A549 (cell line): ENCODE measurements at regions not wholly inside any gene's neighbourhood (a gene's known extent, or its start where the extent isn't known, plus 50 kb on each side); places are given as distances from the start of the nearest gene placed in this dataset.

Experiments used
- ATAC-seq, 2 experiments: fragments of 200-7000 bp in 1 of 2; fragments of >200 bp in 1 of 2; cut with Nextera tagmentation in 1 of 2; cut with Tn5 transposase in 1 of 2; 3 replicates each; pipeline versions ENCODE4 v1.8.0 to v1.9.1; 2018 to 2020; ENCODE audit warnings: mild to moderate bottlenecking in 1 of 2, moderate library complexity in 1 of 2
- CTCF ChIA-PET: fragments of 300-600 bp; sonication (Branson Sonifier 250); formaldehyde crosslinking; extraction: SDS; loops from one replicate; lab custom pipeline; 2021; ENCODE audit warnings: antibody characterized with exemption, inconsistent platforms; lab: Yijun Ruan, JAX
- POLR2A ChIA-PET: fragments of 350-600 bp; formaldehyde crosslinking; extraction: SDS; loops from one replicate; lab custom pipeline; 2021; ENCODE audit warnings: antibody characterized with exemption, inconsistent platforms; lab: Yijun Ruan, JAX
- DNase-seq, 2 experiments: peaks; one replicate each; pipeline versions ENCODE4 v3.0.0 to v3.0.0-alpha.2; 2011 to 2016; ENCODE audit warnings: low read depth in 1 of 2, low spot score in 1 of 2
- FAIRE-seq: peaks from 2 replicates; lab custom pipeline; 2011; peaks lifted over from hg19 to GRCh38; lab: Jason Lieb, UNC
- H3K27ac ChIP-seq, 2 experiments: fragments of >200 bp; sonication (Bioruptor Twin); formaldehyde crosslinking; 3 replicates each; pipeline ENCODE4 v1.5.1; 2016 to 2017
- H3K4me1 ChIP-seq: fragments of >200 bp; sonication (Bioruptor Twin); formaldehyde crosslinking; 3 replicates; pipeline ENCODE4 v1.6.1; 2016
- H3K4me2 ChIP-seq: fragments of >200 bp; sonication (Bioruptor Twin); formaldehyde crosslinking; 3 replicates; pipeline ENCODE4 v1.6.1; 2016
- H3K4me3 ChIP-seq: fragments of >200 bp; sonication (Bioruptor Twin); formaldehyde crosslinking; 3 replicates; pipeline ENCODE4 v1.5.1; 2016
- H3K9me3 ChIP-seq: fragments of >200 bp; sonication (Bioruptor Twin); formaldehyde crosslinking; 3 replicates; pipeline ENCODE4 v1.6.1; 2016
- ATOH8 ChIP-seq: fragments of 250-450 bp; sonication (Bioruptor Pico); IDR thresholded peaks from 2 replicates; pipeline ENCODE4 v1.5.0; 2020; ENCODE audit warnings: low read depth, mild to moderate bottlenecking, moderate library complexity
- BCL3 ChIP-seq: fragments of >200 bp; sonication (Bioruptor Twin); formaldehyde crosslinking; IDR thresholded peaks from 3 replicates; pipeline ENCODE4 v1.6.1; 2016
- BHLHE40 ChIP-seq: IDR thresholded peaks from 2 replicates; pipeline ENCODE4 v1.6.1; 2012; ENCODE audit warnings: low read depth, low read length, inconsistent platforms
- CBX8 ChIP-seq: fragments of 200-600 bp; sonication (generic); IDR thresholded peaks from 2 replicates; pipeline ENCODE4 v1.6.1; 2016
- CHD4 ChIP-seq: fragments of 200-600 bp; sonication (generic); IDR thresholded peaks from 2 replicates; pipeline ENCODE4 v1.6.1; 2016; ENCODE audit warnings: antibody characterized with exemption, mild to moderate bottlenecking, borderline replicate concordance
- E2F6 ChIP-seq: IDR thresholded peaks from 2 replicates; pipeline ENCODE4 v1.6.1; 2012; ENCODE audit warnings: low read depth, borderline replicate concordance
- EHF ChIP-seq: fragments of 250-450 bp; sonication (Bioruptor Pico); IDR thresholded peaks from 2 replicates; pipeline ENCODE4 v1.5.0; 2020; ENCODE audit warnings: mild to moderate bottlenecking
- EP300 ChIP-seq, 2 experiments: fragments of >200 bp; sonication (Bioruptor Twin); formaldehyde crosslinking; IDR thresholded peaks; 2 replicates in 1 of 2; 3 replicates in 1 of 2; pipeline ENCODE4 v1.6.1; 2016 to 2017
- FOSB ChIP-seq: fragments of 250-450 bp; sonication (Bioruptor Pico); IDR thresholded peaks from 2 replicates; pipeline ENCODE4 v1.5.0; 2020; ENCODE audit warnings: mild to moderate bottlenecking, moderate library complexity
- HDAC2 ChIP-seq: fragments of 200-600 bp; sonication (generic); IDR thresholded peaks from 2 replicates; pipeline ENCODE4 v1.6.1; 2016
- HEYL ChIP-seq: fragments of 250-450 bp; sonication (Bioruptor Pico); IDR thresholded peaks from 2 replicates; pipeline ENCODE4 v1.8.0; 2021; ENCODE audit warnings: mild to moderate bottlenecking, moderate library complexity
- HMGXB4 ChIP-seq: fragments of 250-450 bp; sonication (Bioruptor Pico); IDR thresholded peaks from 2 replicates; pipeline ENCODE4 v1.5.0; 2021; ENCODE audit warnings: mild to moderate bottlenecking, moderate library complexity, borderline replicate concordance
- HOXB13 ChIP-seq: fragments of 250-450 bp; sonication (Bioruptor Pico); IDR thresholded peaks from 2 replicates; pipeline ENCODE4 v1.5.0; 2020; ENCODE audit warnings: low read depth, mild to moderate bottlenecking, moderate library complexity
- JUNB ChIP-seq: fragments of >200 bp; sonication (Bioruptor Twin); formaldehyde crosslinking; IDR thresholded peaks from 2 replicates; pipeline ENCODE4 v1.6.1; 2016
- KDM5A ChIP-seq: fragments of 200-600 bp; sonication (generic); IDR thresholded peaks from 2 replicates; pipeline ENCODE4 v1.6.1; 2016; ENCODE audit warnings: antibody characterized with exemption, mild to moderate bottlenecking
- MAFK ChIP-seq: fragments of 450-650 bp; IDR thresholded peaks from 2 replicates; pipeline ENCODE4 v1.6.1; 2014; ENCODE audit not compliant: partially characterized antibody
- MAX ChIP-seq: IDR thresholded peaks from 2 replicates; pipeline ENCODE4 v1.6.1; 2012
- MYC ChIP-seq: IDR thresholded peaks from 2 replicates; pipeline ENCODE4 v1.6.1; 2012; ENCODE audit warnings: mild to moderate bottlenecking, inconsistent platforms, low read length, improper control_type of control experiment, borderline replicate concordance
- NFE2L2 ChIP-seq: fragments of 150-350 bp; conservative IDR thresholded peaks from 2 replicates; pipeline ENCODE4 v1.6.1; 2014; ENCODE audit warnings: low read length
- NPAS2 ChIP-seq: fragments of 250-450 bp; sonication (Bioruptor Pico); IDR thresholded peaks from 2 replicates; pipeline ENCODE4 v1.8.0; 2022; ENCODE audit warnings: mild to moderate bottlenecking, moderate library complexity, borderline replicate concordance
- POLR2AphosphoS2 ChIP-seq: conservative IDR thresholded peaks from 2 replicates; pipeline ENCODE4 v1.6.1; 2012; ENCODE audit warnings: low read length, improper control_type of control experiment, inconsistent platforms
- RFX5 ChIP-seq: fragments of 450-650 bp; IDR thresholded peaks from 2 replicates; pipeline ENCODE4 v1.7.1; 2014; ENCODE audit warnings: antibody characterized with exemption, mild to moderate bottlenecking, moderate library complexity
- RNF2 ChIP-seq: fragments of 200-600 bp; sonication (generic); IDR thresholded peaks from 2 replicates; pipeline ENCODE4 v1.6.1; 2016; ENCODE audit warnings: low read depth, mild to moderate bottlenecking, antibody characterized with exemption, moderate library complexity, borderline replicate concordance
- SREBF2 ChIP-seq: fragments of 450-650 bp; IDR thresholded peaks from 2 replicates; pipeline ENCODE4 v1.6.1; 2014; ENCODE audit warnings: mild to moderate bottlenecking, moderate library complexity
- TFCP2L1 ChIP-seq: fragments of 250-450 bp; sonication (Bioruptor Pico); IDR thresholded peaks from 2 replicates; pipeline ENCODE4 v1.5.0; 2021; ENCODE audit warnings: mild to moderate bottlenecking
- TP53 ChIP-seq: fragments of 250-450 bp; sonication (Bioruptor Pico); IDR thresholded peaks from 2 replicates; pipeline ENCODE4 v1.5.0; 2021; ENCODE audit warnings: mild to moderate bottlenecking, moderate library complexity
- USF2 ChIP-seq: fragments of 450-650 bp; IDR thresholded peaks from 2 replicates; pipeline ENCODE4 v1.6.1; 2014; ENCODE audit warnings: antibody characterized with exemption
- ZNF302 ChIP-seq: fragments of 250-450 bp; sonication (Bioruptor Pico); IDR thresholded peaks from 2 replicates; pipeline ENCODE4 v1.9.0; 2021; ENCODE audit warnings: inconsistent platforms, mild to moderate bottlenecking, moderate library complexity
- WGBS: methylation state at CpG from one replicate; pipeline ENCODE4 v1.1.6; 2017; ENCODE audit errors: missing lambda C conversion rate; 5-methylcytosine and 5-hydroxymethylcytosine counted together

- ChIA-PET CTCF (no interaction called here), POLR2A (no interaction called here)
- Histone ChIP-seq H3K4me2 (no peak overlapping the region), H3K4me1 (no peaks in the 10 kb centered on the region), H3K9me3 (no peaks in the 10 kb centered on the region), H3K4me3 (no peak overlapping the region), H3K27ac (no peak overlapping the region)
- WGBS, result 41% methylated on average over 5 of the region's 5 CpGs
- TF ChIP-seq HDAC2 (no peak), FOSB (CRISPR knock-in tag) (no peak), SREBF2 (no peak), HEYL (CRISPR knock-in tag) (no peak), EHF (CRISPR knock-in tag) (no peak), TFCP2L1 (CRISPR knock-in tag) (no peak), BCL3 (no peak), EP300 (IDR thresholded peaks at IDR 0.05) (no peak), KDM5A (no peak), RFX5 (no peak), RNF2 (no peak), MAX (no peak), HOXB13 (CRISPR knock-in tag) (no peak), MYC (no peak), NPAS2 (no peak), JUNB (no peak), BHLHE40 (no peak), CHD4 (no peak)
- DNase-seq, result no peak
- ATAC-seq, result no peak
- no peak for FAIRE-seq
Measured at GRCh38 chr14:27181333-27181732, 583.5 kb upstream of the NOVA1 start.

GRCh38 chr14:27184427-27184826 is 586.6 kb upstream of the NOVA1 start:
- Histone ChIP-seq H3K9me3 (no peaks in the 10 kb centered on the region), H3K27ac (no peak overlapping the region), H3K4me3 (no peak overlapping the region)
- POLR2A ChIA-PET, result no interaction called here
- DNase-seq, result no peak
- TF ChIP-seq NFE2L2 (no peak), CHD4 (no peak)
- TF ChIP-seq, all 56 proteins: peak for 0
- no peak for FAIRE-seq
- Histone ChIP-seq H3K4me2 (no peak overlapping the region), H3K4me1 (no peaks in the 10 kb centered on the region)
- 7% methylated on average over 4 of the region's 4 CpGs for WGBS
- no peak for ATAC-seq
- CTCF ChIA-PET, result interaction anchor here (0.6 kb wide), 1 partner anchor 148 kb away, joined by 3 read pairs; no protein-coding TSS in a partner anchor

GRCh38 chr14:27186048-27186447 is 588.2 kb upstream of the NOVA1 start:
- FAIRE-seq (no peak), ATAC-seq (no peak), DNase-seq (no peak)
- whole genome bisulfite sequencing, result 27% methylated on average over 1 of the region's 1 CpG
- POLR2A ChIA-PET, result no interaction called here
- Histone ChIP-seq H3K4me1 (no peaks in the 10 kb centered on the region), H3K27ac (no peak overlapping the region), H3K4me2 (no peak overlapping the region), H3K4me3 (no peak overlapping the region), H3K9me3 (no peaks in the 10 kb centered on the region)
- CTCF ChIA-PET, result interaction anchor here (0.5 kb wide), 1 partner anchor 784 kb away, joined by 3 read pairs; no protein-coding TSS in a partner anchor
- TF ChIP-seq TP53 (CRISPR knock-in tag) (no peak), ZNF302 (CRISPR knock-in tag) (no peak), USF2 (no peak), MAFK (no peak), CBX8 (no peak), HDAC2 (no peak), ATOH8 (CRISPR knock-in tag) (no peak), POLR2AphosphoS2 (no peak), HEYL (CRISPR knock-in tag) (no peak), EP300 (IDR thresholded peaks at IDR 0.05) (no peak), HMGXB4 (CRISPR knock-in tag) (no peak), MAX (no peak), BHLHE40 (no peak), EHF (CRISPR knock-in tag) (no peak), E2F6 (no peak), NPAS2 (no peak)
